ENCODE measurements at regions not wholly inside any gene's neighbourhood (a gene's known extent, or its start where the extent isn't known, plus 50 kb on each side); places are given as distances from the start of the nearest gene placed in this dataset.

- H3K4me3 ChIP-seq (replicated peaks in 1 of 3; ENCODE audit: insufficient read depth in 1 of 3, low read depth in 1 of 3, low read length in 3 of 3), result no peak overlapping the region
- TF ChIP-seq MYC (IDR thresholded peaks at IDR 0.05; ENCODE audit: low read depth, low read length) (no peak), GATA2 (IDR thresholded peaks at IDR 0.05; ENCODE audit: insufficient read depth, insufficient read length, low read depth, low read length) (no peak), EZH2 (IDR thresholded peaks at IDR 0.05; ENCODE audit: borderline replicate concordance, low read depth, low read length, severe bottlenecking) (no peak), POLR2A (IDR thresholded peaks at IDR 0.05; ENCODE audit: low read depth, low read length) (no peak), FOS (IDR thresholded peaks at IDR 0.05; ENCODE audit: borderline replicate concordance, insufficient read depth, low read length) (no peak), JUN (IDR thresholded peaks at IDR 0.05; ENCODE audit: borderline replicate concordance, insufficient read depth, insufficient read length, low read depth) (no peak), POLR2AphosphoS5 (IDR thresholded peaks at IDR 0.05; ENCODE audit: insufficient read depth, low read depth, low read length) (no peak)
- TF ChIP-seq, protein P1, sequence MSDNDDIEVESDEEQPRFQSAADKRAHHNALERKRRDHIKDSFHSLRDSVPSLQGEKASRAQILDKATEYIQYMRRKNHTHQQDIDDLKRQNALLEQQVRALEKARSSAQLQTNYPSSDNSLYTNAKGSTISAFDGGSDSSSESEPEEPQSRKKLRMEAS (IDR thresholded peaks at IDR 0.05; ENCODE audit: insufficient read depth, insufficient read length), result no peak
- TF ChIP-seq, protein P2, sequence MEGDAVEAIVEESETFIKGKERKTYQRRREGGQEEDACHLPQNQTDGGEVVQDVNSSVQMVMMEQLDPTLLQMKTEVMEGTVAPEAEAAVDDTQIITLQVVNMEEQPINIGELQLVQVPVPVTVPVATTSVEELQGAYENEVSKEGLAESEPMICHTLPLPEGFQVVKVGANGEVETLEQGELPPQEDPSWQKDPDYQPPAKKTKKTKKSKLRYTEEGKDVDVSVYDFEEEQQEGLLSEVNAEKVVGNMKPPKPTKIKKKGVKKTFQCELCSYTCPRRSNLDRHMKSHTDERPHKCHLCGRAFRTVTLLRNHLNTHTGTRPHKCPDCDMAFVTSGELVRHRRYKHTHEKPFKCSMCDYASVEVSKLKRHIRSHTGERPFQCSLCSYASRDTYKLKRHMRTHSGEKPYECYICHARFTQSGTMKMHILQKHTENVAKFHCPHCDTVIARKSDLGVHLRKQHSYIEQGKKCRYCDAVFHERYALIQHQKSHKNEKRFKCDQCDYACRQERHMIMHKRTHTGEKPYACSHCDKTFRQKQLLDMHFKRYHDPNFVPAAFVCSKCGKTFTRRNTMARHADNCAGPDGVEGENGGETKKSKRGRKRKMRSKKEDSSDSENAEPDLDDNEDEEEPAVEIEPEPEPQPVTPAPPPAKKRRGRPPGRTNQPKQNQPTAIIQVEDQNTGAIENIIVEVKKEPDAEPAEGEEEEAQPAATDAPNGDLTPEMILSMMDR (IDR thresholded peaks at IDR 0.05; ENCODE audit: extremely low read depth in 1 of 2, insufficient read depth in 1 of 2, low read depth in 1 of 2, low read length in 2 of 2), result no peak
- H3K4me1 ChIP-seq (ENCODE audit: control insufficient read depth, extremely low read depth, insufficient read depth, low read length), result peaks cover 15% of the 10 kb centered on the region
- H2AFZ ChIP-seq (ENCODE audit: low read depth, low read length), result no peak overlapping the region
- intact Hi-C loops (cut with micrococcal nuclease) (no loop called here), dilution Hi-C loops (cut with MboI; ENCODE audit: extremely low pct_ligation_motif_present, low sequenced_read_pairs) (no loop called here)
- no TSS peak for BruUV-seq (replicated peaks)
- no peaks in the 10 kb centered on the region for H4K20me1 ChIP-seq (replicated peaks; ENCODE audit: control insufficient read depth, extremely low read depth, insufficient read depth, low read length)
- no peak overlapping the region for H3K27ac ChIP-seq (ENCODE audit: insufficient read depth, low read depth, low read length)
- no peaks in the 10 kb centered on the region for H3K79me2 ChIP-seq (ENCODE audit: control insufficient read depth, insufficient read depth, low read length)
- no peaks in the 10 kb centered on the region for H3K9me1 ChIP-seq (replicated peaks; ENCODE audit: control insufficient read depth, extremely low read depth, insufficient read depth, low read length)
- no peaks in the 10 kb centered on the region for H3K9me3 ChIP-seq (replicated peaks; ENCODE audit: control insufficient read depth, insufficient read depth, low read length)
- H3K4me2 ChIP-seq (ENCODE audit: insufficient read depth, low read length), result no peak overlapping the region
- no peak for FAIRE-seq
- ChIA-PET CTCF (interaction anchor here (0.7 to 3.7 kb wide), 27 partner anchors 10 to 625 kb away, joined by 3 to 39 read pairs (median 5); no protein-coding TSS in a partner anchor), POLR2A (interaction anchor here (0.9 kb wide), 1 partner anchor 390 kb away, joined by 3 read pairs; no protein-coding TSS in a partner anchor)
- H3K36me3 ChIP-seq (ENCODE audit: control insufficient read depth in 2 of 2, extremely low read depth in 1 of 2, insufficient read depth in 2 of 2, low read length in 2 of 2), result no peaks in the 10 kb centered on the region
- H3K27me3 ChIP-seq (ENCODE audit: control insufficient read depth in 2 of 2, insufficient read depth in 2 of 2, low read length in 2 of 2), result peaks cover 0 to 3% of the 10 kb centered on the region in 2 experiments
- no peak overlapping the region for H3K9ac ChIP-seq (replicated peaks; ENCODE audit: extremely low read depth, insufficient read depth, low read length)
- no peak for DNase-seq (ENCODE audit: low read depth, low spot score)
Measured at GRCh38 chr12:25388183-25388582, 137.5 kb upstream of the KRAS start.

All from endothelial cell of umbilical vein (primary cell).